ENCODE measurements at regions not wholly inside any gene's neighbourhood (a gene's known extent, or its start where the extent isn't known, plus 50 kb on each side); places are given as distances from the start of the nearest gene placed in this dataset.

DNA sequence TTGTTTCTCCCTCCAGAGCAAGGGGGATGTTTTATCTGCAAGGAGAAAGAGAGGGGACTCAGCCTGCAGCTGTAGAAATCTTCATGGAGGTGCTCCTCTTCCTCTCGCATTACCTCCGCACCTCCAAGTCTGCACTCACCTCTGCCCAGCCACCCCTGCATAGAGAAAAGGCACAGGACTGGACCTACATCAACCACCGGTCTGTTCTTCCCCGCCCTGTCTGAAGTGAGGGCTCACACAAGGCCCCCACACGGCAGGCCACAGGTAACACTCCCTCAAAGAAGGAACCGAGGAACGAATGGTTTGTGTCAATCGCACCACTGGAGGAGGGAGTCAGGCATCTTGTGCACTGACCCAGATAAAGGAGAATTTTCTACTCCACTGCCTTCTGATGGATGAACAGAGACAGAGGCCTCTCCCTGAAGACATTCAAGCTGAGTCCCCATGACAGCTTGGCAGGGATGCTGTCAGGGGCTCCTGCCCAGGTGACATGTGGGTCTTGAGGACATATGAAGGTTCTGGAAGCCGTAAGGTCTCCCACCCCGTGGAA lies 260.3 kb downstream of the XXYLT1 start:
- H3K9me3 ChIP-seq (ENCODE audit: control insufficient read depth, insufficient read depth, low read length) = no peaks in the 10 kb centered on the region
- peaks cover 18% of the 10 kb centered on the region for H3K4me1 ChIP-seq (ENCODE audit: control insufficient read depth, insufficient read depth, low read length)
- TF ChIP-seq, protein P1, sequence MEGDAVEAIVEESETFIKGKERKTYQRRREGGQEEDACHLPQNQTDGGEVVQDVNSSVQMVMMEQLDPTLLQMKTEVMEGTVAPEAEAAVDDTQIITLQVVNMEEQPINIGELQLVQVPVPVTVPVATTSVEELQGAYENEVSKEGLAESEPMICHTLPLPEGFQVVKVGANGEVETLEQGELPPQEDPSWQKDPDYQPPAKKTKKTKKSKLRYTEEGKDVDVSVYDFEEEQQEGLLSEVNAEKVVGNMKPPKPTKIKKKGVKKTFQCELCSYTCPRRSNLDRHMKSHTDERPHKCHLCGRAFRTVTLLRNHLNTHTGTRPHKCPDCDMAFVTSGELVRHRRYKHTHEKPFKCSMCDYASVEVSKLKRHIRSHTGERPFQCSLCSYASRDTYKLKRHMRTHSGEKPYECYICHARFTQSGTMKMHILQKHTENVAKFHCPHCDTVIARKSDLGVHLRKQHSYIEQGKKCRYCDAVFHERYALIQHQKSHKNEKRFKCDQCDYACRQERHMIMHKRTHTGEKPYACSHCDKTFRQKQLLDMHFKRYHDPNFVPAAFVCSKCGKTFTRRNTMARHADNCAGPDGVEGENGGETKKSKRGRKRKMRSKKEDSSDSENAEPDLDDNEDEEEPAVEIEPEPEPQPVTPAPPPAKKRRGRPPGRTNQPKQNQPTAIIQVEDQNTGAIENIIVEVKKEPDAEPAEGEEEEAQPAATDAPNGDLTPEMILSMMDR (IDR thresholded peaks at IDR 0.05) = no peak
- no peaks in the 10 kb centered on the region for H3K27me3 ChIP-seq (ENCODE audit: control insufficient read depth, insufficient read depth, low read length)
- ATAC-seq (no peak), DNase-seq (no peak)
- H3K27ac Mint-ChIP-seq = no peak overlapping the region
- H3K4me1 Mint-ChIP-seq = peaks cover 5 to 6% of the 10 kb centered on the region in 2 donors
- intact Hi-C loops (cut with micrococcal nuclease) = no loop called here
- H3K36me3 ChIP-seq (ENCODE audit: control insufficient read depth, insufficient read depth, low read length) = no peaks in the 10 kb centered on the region
- no peak overlapping the region for H3K4me3 Mint-ChIP-seq
- no peak overlapping the region for H3K4me3 ChIP-seq (ENCODE audit: low read length)
- no peaks in the 10 kb centered on the region for H3K36me3 Mint-ChIP-seq
- H3K27ac ChIP-seq (ENCODE audit: low read length) = no peak overlapping the region
- 88% methylated on average over 10 of the region's 10 CpGs for WGBS (ENCODE audit: insufficient coverage)
- no peaks in the 10 kb centered on the region for H3K9me3 Mint-ChIP-seq
- peaks cover 0 to 9% of the 10 kb centered on the region in 2 donors for H3K27me3 Mint-ChIP-seq (ENCODE audit: low read depth in 2 of 2)

DNA sequence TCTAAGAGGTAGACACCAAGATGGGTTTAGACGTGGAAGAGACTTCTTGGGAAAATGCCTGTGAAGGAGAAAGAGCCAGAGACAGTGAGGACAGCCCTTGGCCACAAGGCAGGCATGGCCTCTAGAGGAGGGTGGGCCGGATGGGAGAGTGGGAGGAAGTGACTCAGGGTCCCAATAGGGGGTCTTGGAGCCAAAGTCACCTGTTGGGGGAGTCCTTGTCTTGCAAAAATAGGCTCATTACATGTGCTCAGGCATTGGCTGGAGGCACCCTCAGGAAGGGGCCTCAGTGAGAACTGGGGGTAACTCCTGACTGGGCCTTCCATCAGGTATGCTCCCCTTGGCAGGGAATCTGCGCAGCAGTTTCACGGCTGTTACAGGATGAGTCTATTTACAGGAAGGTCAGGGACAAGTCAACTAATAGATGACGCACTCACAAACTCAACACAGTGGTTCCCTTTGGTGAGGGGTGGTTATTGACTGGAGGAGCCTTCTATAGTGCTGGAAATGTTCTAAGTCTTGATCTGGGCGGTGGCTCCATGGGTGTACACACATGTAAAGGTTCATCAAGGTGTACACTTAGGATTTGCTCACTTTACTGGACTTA lies 259.6 kb downstream of the XXYLT1 start:
- peaks cover 14% of the 10 kb centered on the region for H3K4me1 ChIP-seq (ENCODE audit: control insufficient read depth, insufficient read depth, low read length)
- Mint-ChIP-seq H3K4me3 (no peak overlapping the region), H3K36me3 (no peaks in the 10 kb centered on the region), H3K9me3 (no peaks in the 10 kb centered on the region), H3K27me3 (ENCODE audit: low read depth in 2 of 2) (peaks cover 0 to 12% of the 10 kb centered on the region in 2 donors), H3K4me1 (peaks cover 5 to 6% of the 10 kb centered on the region in 2 donors), H3K27ac (no peak overlapping the region)
- H3K27me3 ChIP-seq (ENCODE audit: control insufficient read depth, insufficient read depth, low read length) = no peaks in the 10 kb centered on the region
- intact Hi-C loops (cut with micrococcal nuclease) = no loop called here
- TF ChIP-seq, protein P1 (IDR thresholded peaks at IDR 0.05) = no peak
- ATAC-seq (no peak), DNase-seq (no peak)
- H3K9me3 ChIP-seq (ENCODE audit: control insufficient read depth, insufficient read depth, low read length) = no peaks in the 10 kb centered on the region
- no peaks in the 10 kb centered on the region for H3K36me3 ChIP-seq (ENCODE audit: control insufficient read depth, insufficient read depth, low read length)
- WGBS (ENCODE audit: insufficient coverage) = 85% methylated on average over 6 of the region's 6 CpGs
- H3K27ac ChIP-seq (ENCODE audit: low read length) = no peak overlapping the region
- H3K4me3 ChIP-seq (ENCODE audit: low read length) = no peak overlapping the region

DNA sequence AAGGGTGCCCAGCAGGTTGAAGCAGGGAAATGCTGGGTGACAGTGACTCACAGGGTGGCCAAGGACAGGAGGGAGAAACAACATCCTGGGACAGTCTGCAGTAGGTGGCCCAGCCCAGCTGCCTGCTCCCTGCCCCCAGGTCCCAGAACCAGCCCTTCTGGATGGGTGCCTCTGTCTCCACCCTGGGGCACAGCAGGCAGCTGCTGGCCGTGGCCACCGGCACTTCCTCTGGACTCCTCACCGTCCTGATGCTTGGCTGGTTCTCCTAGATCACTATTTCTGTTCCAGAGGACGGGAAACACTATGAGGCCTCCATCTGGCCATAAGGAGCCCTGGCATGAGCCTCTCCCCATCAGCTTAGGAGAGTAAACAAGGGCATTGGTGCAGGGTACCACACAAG lies 258.9 kb downstream of the XXYLT1 start:
- no peak overlapping the region for H3K4me3 ChIP-seq (ENCODE audit: low read length)
- Mint-ChIP-seq H3K9me3 (no peaks in the 10 kb centered on the region), H3K36me3 (no peaks in the 10 kb centered on the region), H3K4me3 (no peak overlapping the region), H3K27ac (no peak overlapping the region), H3K4me1 (peaks cover 5 to 6% of the 10 kb centered on the region in 2 donors), H3K27me3 (ENCODE audit: low read depth in 2 of 2) (peaks cover 0 to 13% of the 10 kb centered on the region in 2 donors)
- no peaks in the 10 kb centered on the region for H3K9me3 ChIP-seq (ENCODE audit: control insufficient read depth, insufficient read depth, low read length)
- H3K27ac ChIP-seq (ENCODE audit: low read length) = no peak overlapping the region
- TF ChIP-seq, protein P1 (IDR thresholded peaks at IDR 0.05) = no peak
- no peak for DNase-seq
- no peaks in the 10 kb centered on the region for H3K36me3 ChIP-seq (ENCODE audit: control insufficient read depth, insufficient read depth, low read length)
- no peak for ATAC-seq
- peaks cover 9% of the 10 kb centered on the region for H3K4me1 ChIP-seq (ENCODE audit: control insufficient read depth, insufficient read depth, low read length)
- H3K27me3 ChIP-seq (ENCODE audit: control insufficient read depth, insufficient read depth, low read length) = no peaks in the 10 kb centered on the region
- intact Hi-C loops (cut with micrococcal nuclease) = no loop called here
- 78% methylated on average over 4 of the region's 4 CpGs for WGBS (ENCODE audit: insufficient coverage)

DNA sequence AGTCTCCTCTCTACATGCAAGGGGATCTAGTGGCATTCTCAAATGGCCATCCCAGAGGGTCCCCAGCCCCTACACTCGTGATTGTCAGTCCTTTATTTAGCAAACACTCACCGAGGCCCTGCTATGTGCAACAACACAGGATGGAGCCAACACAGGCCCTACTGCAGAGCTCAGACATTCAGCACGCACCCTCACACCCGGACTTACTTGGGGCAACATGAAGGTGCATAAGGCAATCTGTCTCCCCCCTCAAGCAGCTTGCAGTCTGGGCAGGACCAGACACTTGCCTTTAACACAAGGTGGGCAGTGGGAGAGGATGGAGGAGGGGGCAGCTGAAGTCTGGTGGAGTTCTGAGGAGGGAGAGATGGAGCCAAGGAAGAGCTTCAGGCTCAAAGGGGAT lies 258.4 kb downstream of the XXYLT1 start:
- intact Hi-C loops (cut with micrococcal nuclease) = no loop called here
- DNase-seq (no peak), ATAC-seq (no peak)
- Mint-ChIP-seq H3K36me3 (no peaks in the 10 kb centered on the region), H3K27ac (no peak overlapping the region), H3K4me1 (peaks cover 5 to 6% of the 10 kb centered on the region in 2 donors), H3K4me3 (no peak overlapping the region), H3K9me3 (no peaks in the 10 kb centered on the region), H3K27me3 (ENCODE audit: low read depth in 2 of 2) (peaks cover 3 to 17% of the 10 kb centered on the region in 2 donors)
- Histone ChIP-seq H3K27me3 (ENCODE audit: control insufficient read depth, insufficient read depth, low read length) (no peaks in the 10 kb centered on the region), H3K27ac (ENCODE audit: low read length) (no peak overlapping the region), H3K4me3 (ENCODE audit: low read length) (no peak overlapping the region), H3K36me3 (ENCODE audit: control insufficient read depth, insufficient read depth, low read length) (no peaks in the 10 kb centered on the region), H3K4me1 (ENCODE audit: control insufficient read depth, insufficient read depth, low read length) (peaks cover 7% of the 10 kb centered on the region), H3K9me3 (ENCODE audit: control insufficient read depth, insufficient read depth, low read length) (no peaks in the 10 kb centered on the region)
- 90% methylated on average over 4 of the region's 4 CpGs for WGBS (ENCODE audit: insufficient coverage)
- TF ChIP-seq, protein P1 (IDR thresholded peaks at IDR 0.05) = no peak
